AG04449 (cell line): ENCODE measurements at regions not wholly inside any gene's neighbourhood (a gene's known extent, or its start where the extent isn't known, plus 50 kb on each side); places are given as distances from the start of the nearest gene placed in this dataset.

Source experiments
- CTCF ChIA-PET: fragments of 350-600 bp; formaldehyde crosslinking; extraction: SDS; loops from one replicate; lab custom pipeline; 2021; ENCODE audit warnings: antibody characterized with exemption; lab: Yijun Ruan, JAX
- POLR2A ChIA-PET: fragments of 400-600, 350-600 bp; formaldehyde crosslinking; extraction: SDS; loops from one replicate; lab custom pipeline; 2020; ENCODE audit warnings: antibody characterized with exemption, inconsistent platforms; lab: Yijun Ruan, JAX
- DNase-seq: peaks from one replicate; pipeline ENCODE4 v3.0.0-alpha.2; 2010; ENCODE audit warnings: low read depth, low spot score
- H3K4me3 ChIP-seq: 2 replicates; pipeline ENCODE4 v1.5.1; 2011; ENCODE audit warnings: low read depth, mild to moderate bottlenecking, control low read depth, low read length
- CTCF ChIP-seq: IDR thresholded peaks from one replicate; pipeline ENCODE4 v1.5.1; 2011; ENCODE audit warnings: mild to moderate bottlenecking, moderate library complexity, low read length, control low read depth, inconsistent platforms; ENCODE audit not compliant: insufficient read depth; ENCODE audit errors: missing control alignments

GRCh38 chr9:31597977-31598376 lies 786.5 kb upstream of the ACO1 start:
- H3K4me3 ChIP-seq: no peak overlapping the region
- POLR2A ChIA-PET: interaction anchor here (1.0 kb wide), 1 partner anchor 10 kb away, joined by 3 read pairs; no protein-coding TSS in a partner anchor
- CTCF ChIA-PET: no interaction called here
- DNase-seq: no peak
- TF ChIP-seq CTCF: no peak

- CTCF ChIA-PET: no interaction called here
- no peak for DNase-seq
- TF ChIP-seq CTCF: no peak
- H3K4me3 ChIP-seq: no peak overlapping the region
- POLR2A ChIA-PET: no interaction called here
Measured at GRCh38 chr9:31601666-31602065, 782.8 kb upstream of the ACO1 start.

- no peak overlapping the region for H3K4me3 ChIP-seq
- DNase-seq: no peak
- POLR2A ChIA-PET: no interaction called here
- no peak for TF ChIP-seq CTCF
- CTCF ChIA-PET: no interaction called here
Measured at GRCh38 chr9:31604531-31604930, 779.9 kb upstream of the ACO1 start.

- DNase-seq: no peak
- ChIA-PET CTCF (no interaction called here), POLR2A (no interaction called here)
- H3K4me3 ChIP-seq: no peak overlapping the region
- no peak for TF ChIP-seq CTCF
Measured at GRCh38 chr9:31605164-31605563, 779.3 kb upstream of the ACO1 start.

GRCh38 chr9:31606678-31607077 lies 777.8 kb upstream of the ACO1 start:
- ChIA-PET CTCF (no interaction called here), POLR2A (no interaction called here)
- TF ChIP-seq CTCF: no peak
- DNase-seq: no peak
- no peak overlapping the region for H3K4me3 ChIP-seq

GRCh38 chr9:31608416-31608815 lies 776.0 kb upstream of the ACO1 start:
- ChIA-PET CTCF (no interaction called here), POLR2A (interaction anchor here (0.6 kb wide), 1 partner anchor 10 kb away, joined by 3 read pairs; no protein-coding TSS in a partner anchor)
- no peak for DNase-seq
- no peak overlapping the region for H3K4me3 ChIP-seq
- no peak for TF ChIP-seq CTCF
